BJ (cell line): ENCODE measurements at regions not wholly inside any gene's neighbourhood (a gene's known extent, or its start where the extent isn't known, plus 50 kb on each side); places are given as distances from the start of the nearest gene placed in this dataset.

ENCODE experiments used
- CTCF ChIA-PET: fragments of 350-600 bp; formaldehyde crosslinking; extraction: SDS; loops from one replicate; lab custom pipeline; 2021; ENCODE audit warnings: antibody characterized with exemption, inconsistent platforms; lab: Yijun Ruan, JAX
- POLR2A ChIA-PET: fragments of 300-600 bp; sonication (Branson Sonifier 250); formaldehyde crosslinking; extraction: SDS; loops from one replicate; lab custom pipeline; 2021; ENCODE audit warnings: antibody characterized with exemption; lab: Charles Lee
- DNase-seq: peaks from one replicate; pipeline ENCODE4 v3.0.0-alpha.2; 2011; ENCODE audit warnings: low read depth
- H3K27me3 ChIP-seq: 2 replicates; pipeline ENCODE4 v1.6.0; 2011; ENCODE audit warnings: low read length; ENCODE audit not compliant: control insufficient read depth, insufficient read depth
- H3K36me3 ChIP-seq: 2 replicates; pipeline ENCODE4 v1.5.1; 2011; ENCODE audit warnings: low read length; ENCODE audit not compliant: control insufficient read depth, insufficient read depth
- H3K4me3 ChIP-seq: 2 replicates; pipeline ENCODE4 v1.5.1; 2011; ENCODE audit warnings: low read depth, mild to moderate bottlenecking, control low read depth, low read length
- CTCF ChIP-seq: IDR thresholded peaks from 2 replicates; pipeline ENCODE4 v1.5.1; 2011; ENCODE audit warnings: low read depth, mild to moderate bottlenecking, control low read depth, inconsistent platforms, low read length, moderate library complexity; ENCODE audit not compliant: insufficient read depth

- no peaks in the 10 kb centered on the region for H3K27me3 ChIP-seq
- H3K36me3 ChIP-seq, result no peaks in the 10 kb centered on the region
- no peak for TF ChIP-seq CTCF
- no peak for DNase-seq
- ChIA-PET CTCF (interaction anchor here (0.6 to 1.7 kb wide), 2 partner anchors 11 to 13 kb away, joined by 3 to 4 read pairs; no protein-coding TSS in a partner anchor), POLR2A (no interaction called here)
- no peak overlapping the region for H3K4me3 ChIP-seq
Measured at GRCh38 chr9:649128-650074, 192.1 kb upstream of the DMRT1 start.

GRCh38 chr9:650362-650761 lies 191.1 kb upstream of the DMRT1 start:
- no peak overlapping the region for H3K4me3 ChIP-seq
- POLR2A ChIA-PET, result no interaction called here
- no peak for DNase-seq
- H3K36me3 ChIP-seq, result no peaks in the 10 kb centered on the region
- TF ChIP-seq CTCF, result no peak
- no peaks in the 10 kb centered on the region for H3K27me3 ChIP-seq
- CTCF ChIA-PET, result interaction anchor here (1.7 kb wide), 1 partner anchor 10 kb away, joined by 4 read pairs; no protein-coding TSS in a partner anchor

GRCh38 chr9:651371-651770 lies 190.1 kb upstream of the DMRT1 start:
- POLR2A ChIA-PET, result no interaction called here

GRCh38 chr9:652914-653313 lies 188.6 kb upstream of the DMRT1 start:
- H3K4me3 ChIP-seq, result no peak overlapping the region
- ChIA-PET POLR2A (no interaction called here), CTCF (no interaction called here)
- no peak for TF ChIP-seq CTCF
- no peak for DNase-seq
- no peaks in the 10 kb centered on the region for H3K36me3 ChIP-seq
- no peaks in the 10 kb centered on the region for H3K27me3 ChIP-seq

More at GRCh38 chr9:651371-651770, 190.1 kb upstream of the DMRT1 start:
- Histone ChIP-seq H3K4me3 (no peak overlapping the region), H3K27me3 (no peaks in the 10 kb centered on the region), H3K36me3 (no peaks in the 10 kb centered on the region)
- CTCF ChIA-PET, result no interaction called here
- no peak for TF ChIP-seq CTCF
- DNase-seq, result no peak

GRCh38 chr9:653421-653820 lies 188.1 kb upstream of the DMRT1 start:
- POLR2A ChIA-PET, result no interaction called here
- DNase-seq, result no peak
- Histone ChIP-seq H3K4me3 (no peak overlapping the region), H3K27me3 (no peaks in the 10 kb centered on the region), H3K36me3 (no peaks in the 10 kb centered on the region)
- no peak for TF ChIP-seq CTCF
- CTCF ChIA-PET, result no interaction called here
